IPS-18a (cell line): ENCODE measurements at regions not wholly inside any gene's neighbourhood (a gene's known extent, or its start where the extent isn't known, plus 50 kb on each side); places are given as distances from the start of the nearest gene placed in this dataset.
"Not testable (repeated sequence)": the region's sequence is repeated elsewhere in the genome, so short reads cannot be mapped to it uniquely, and the experiment has no call there.

Source experiments
- H3K27ac ChIP-seq: one replicate; pipeline ENCODE4 v1.5.1; 2013; ENCODE audit warnings: low read length
- H3K27me3 ChIP-seq: one replicate; pipeline ENCODE4 v1.6.1; 2013; ENCODE audit warnings: mild to moderate bottlenecking, low read length; ENCODE audit not compliant: control insufficient read depth, insufficient read depth
- H3K36me3 ChIP-seq: one replicate; pipeline ENCODE4 v1.6.1; 2013; ENCODE audit warnings: low read depth, low read length; ENCODE audit not compliant: control insufficient read depth
- H3K4me1 ChIP-seq: one replicate; pipeline ENCODE4 v1.6.1; 2013; ENCODE audit warnings: low read depth, low read length; ENCODE audit not compliant: control insufficient read depth
- H3K4me3 ChIP-seq: one replicate; pipeline ENCODE4 v1.5.1; 2013; ENCODE audit warnings: low read length
- H3K9ac ChIP-seq: one replicate; pipeline ENCODE4 v1.6.1; 2013; ENCODE audit warnings: mild to moderate bottlenecking, low read length, moderate library complexity
- H3K9me3 ChIP-seq: one replicate; pipeline ENCODE4 v1.6.1; 2013; ENCODE audit warnings: low read depth, low read length; ENCODE audit not compliant: control insufficient read depth

DNA sequence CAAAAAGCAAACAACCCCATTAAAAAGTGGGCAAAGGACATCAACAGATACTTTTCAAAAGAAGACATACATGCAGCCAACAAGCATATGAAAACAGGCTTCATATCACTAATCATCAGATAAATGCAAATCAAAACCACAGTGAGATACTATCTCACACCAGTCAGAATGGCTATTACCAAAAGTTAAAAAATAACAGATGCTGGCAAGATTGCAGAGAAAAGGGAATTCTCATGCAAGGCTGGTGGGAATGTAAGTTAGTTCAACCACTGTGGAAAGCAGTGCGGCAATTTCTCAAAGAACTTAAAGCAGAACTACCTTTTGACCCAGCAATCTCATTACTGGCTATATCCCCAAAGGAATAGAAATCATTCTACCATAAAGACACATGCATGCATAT is 260.8 kb downstream of the C11orf87 start:
- H3K9me3 ChIP-seq, H3K4me3 ChIP-seq, H3K27ac ChIP-seq, H3K9ac ChIP-seq, H3K27me3 ChIP-seq, H3K4me1 ChIP-seq, H3K36me3 ChIP-seq: not testable (repeated sequence)

DNA sequence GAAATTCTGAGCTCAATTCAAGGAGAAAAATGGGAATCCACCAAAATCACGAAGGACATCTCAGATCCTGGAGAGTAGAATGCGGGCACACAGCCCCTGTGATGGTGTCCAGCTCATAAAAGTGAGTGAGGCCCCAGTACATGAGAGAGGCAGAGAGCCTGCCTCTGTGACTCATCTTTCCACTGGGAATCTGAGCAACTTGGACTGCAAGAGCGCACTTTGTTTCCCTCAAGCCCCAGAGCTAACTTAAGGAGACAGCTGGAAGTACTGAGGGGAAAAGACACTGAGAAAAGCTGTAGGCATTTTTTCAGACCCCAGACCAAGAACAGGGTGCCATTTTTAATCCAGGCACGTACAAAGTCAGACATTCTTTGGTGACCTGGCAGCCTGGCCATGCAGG is 273.7 kb downstream of the C11orf87 start:
- H3K4me1 ChIP-seq: no peaks in the 10 kb centered on the region
- H3K27ac ChIP-seq: no peak overlapping the region
- no peaks in the 10 kb centered on the region for H3K36me3 ChIP-seq
- no peaks in the 10 kb centered on the region for H3K27me3 ChIP-seq
- no peak overlapping the region for H3K4me3 ChIP-seq
- no peak overlapping the region for H3K9ac ChIP-seq
- no peaks in the 10 kb centered on the region for H3K9me3 ChIP-seq

DNA sequence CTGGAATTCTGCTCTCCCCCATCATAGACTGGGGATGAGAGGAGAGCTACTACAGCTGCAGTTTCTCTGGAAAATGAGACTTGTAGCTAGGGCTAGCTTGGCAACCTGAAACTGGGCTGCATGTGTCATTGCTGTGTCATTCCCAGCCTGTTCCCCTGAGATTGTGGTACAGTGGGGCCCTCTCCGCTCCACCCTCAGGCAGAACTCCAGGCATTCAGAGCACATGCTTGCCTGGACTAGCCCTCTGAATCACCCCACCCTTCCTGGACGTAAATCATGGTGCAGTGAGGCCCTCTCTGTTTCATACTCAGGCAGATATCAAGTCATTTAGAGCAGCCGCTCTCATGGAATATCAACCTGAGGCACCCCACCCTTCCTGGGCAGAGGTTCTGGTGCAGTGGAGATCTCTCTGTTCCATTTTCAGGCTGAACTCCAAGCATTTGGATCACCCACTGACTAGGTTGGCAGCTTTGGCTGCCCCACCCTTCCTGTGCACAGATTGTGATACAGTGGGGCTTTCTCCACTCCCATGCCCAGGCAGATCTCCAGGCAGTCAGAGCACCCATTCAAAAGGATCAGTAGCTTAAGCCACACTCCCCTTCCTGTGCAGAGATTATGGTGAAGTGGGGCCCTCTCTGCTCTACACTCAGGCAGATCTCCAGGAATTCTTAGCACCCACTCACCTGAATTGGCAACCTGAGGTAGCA is 274.4 kb downstream of the C11orf87 start:
- H3K36me3 ChIP-seq: no peaks in the 10 kb centered on the region
- H3K9me3 ChIP-seq: no peaks in the 10 kb centered on the region
- no peak overlapping the region for H3K4me3 ChIP-seq
- H3K4me1 ChIP-seq: no peaks in the 10 kb centered on the region
- no peak overlapping the region for H3K27ac ChIP-seq
- no peaks in the 10 kb centered on the region for H3K27me3 ChIP-seq
- no peak overlapping the region for H3K9ac ChIP-seq

DNA sequence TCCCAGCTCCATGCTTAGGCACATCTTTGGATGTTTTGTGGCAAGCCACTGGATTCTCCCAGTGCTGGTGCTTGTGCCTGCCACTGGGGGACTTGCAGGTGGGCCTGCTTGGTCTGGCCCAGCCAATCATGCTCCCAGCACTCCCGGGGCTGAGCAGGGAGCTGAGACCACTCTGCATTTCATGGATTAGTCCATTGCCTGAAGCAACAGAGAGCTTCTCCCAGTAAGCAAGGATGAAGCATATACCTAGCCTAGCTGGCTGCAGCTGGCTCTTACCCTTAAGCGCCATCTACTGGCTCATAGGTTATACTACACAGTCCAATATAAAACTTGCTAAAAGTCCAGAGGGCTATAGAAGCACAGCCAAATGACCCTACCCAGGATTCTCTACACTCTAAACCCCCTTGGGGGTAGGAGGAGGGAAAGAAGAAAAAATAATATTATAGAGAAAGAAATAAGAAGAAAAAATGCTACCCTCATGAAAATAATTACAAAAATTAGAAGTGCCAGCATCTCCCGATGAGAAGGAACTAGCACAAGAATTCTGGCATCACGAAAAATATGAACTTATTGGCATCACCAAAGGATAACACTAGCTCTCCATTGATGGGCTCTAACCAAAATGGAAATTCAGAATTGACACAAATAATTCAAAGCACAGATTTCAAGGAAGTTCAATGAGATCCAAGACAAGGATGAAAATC is 275.3 kb downstream of the C11orf87 start:
- Histone ChIP-seq H3K9ac (no peak overlapping the region), H3K4me1 (no peaks in the 10 kb centered on the region), H3K9me3 (no peaks in the 10 kb centered on the region), H3K4me3 (no peak overlapping the region), H3K27ac (no peak overlapping the region), H3K27me3 (no peaks in the 10 kb centered on the region), H3K36me3 (no peaks in the 10 kb centered on the region)

DNA sequence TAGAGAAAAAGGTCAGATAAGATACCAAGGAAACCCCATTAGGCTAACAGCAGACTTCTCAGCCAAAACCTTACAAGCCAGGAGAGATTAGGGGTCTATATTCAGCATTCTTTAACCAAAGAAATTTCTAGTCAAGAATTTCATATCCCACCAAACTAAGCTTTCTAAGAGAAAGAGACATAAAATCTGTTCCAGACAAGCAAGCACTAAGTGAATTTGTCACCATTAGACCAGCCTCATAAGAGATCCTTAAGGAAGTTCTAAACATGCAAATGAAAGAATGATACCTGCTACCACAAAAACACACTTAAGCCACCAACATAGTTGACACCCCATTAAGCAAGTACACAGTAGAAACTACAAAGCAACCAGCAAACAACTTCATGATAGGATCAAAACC is 276.2 kb downstream of the C11orf87 start:
- Histone ChIP-seq H3K4me1 (no peaks in the 10 kb centered on the region), H3K36me3 (no peaks in the 10 kb centered on the region), H3K4me3 (no peak overlapping the region), H3K27ac (no peak overlapping the region), H3K27me3 (no peaks in the 10 kb centered on the region), H3K9ac (no peak overlapping the region), H3K9me3 (no peaks in the 10 kb centered on the region)

DNA sequence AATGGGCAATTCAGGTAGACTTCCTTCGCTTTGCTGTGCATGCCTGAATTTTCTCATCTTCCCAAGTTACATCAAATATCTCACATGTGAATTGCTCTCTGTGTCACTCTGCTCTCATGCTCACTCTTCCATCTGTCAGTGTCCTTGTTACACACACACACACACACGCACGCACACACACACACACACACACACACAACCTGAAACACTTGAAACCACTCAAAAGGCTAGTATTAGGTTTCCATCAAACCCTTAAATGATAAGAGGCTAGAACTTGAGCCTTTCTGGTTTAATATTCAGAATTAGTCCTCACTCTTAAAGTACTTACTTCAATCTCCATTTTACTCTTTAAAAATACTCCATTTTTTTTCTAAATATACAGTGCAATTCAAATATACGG is 282.4 kb downstream of the C11orf87 start:
- Histone ChIP-seq H3K9me3 (no peaks in the 10 kb centered on the region), H3K4me1 (no peaks in the 10 kb centered on the region), H3K27ac (no peak overlapping the region), H3K27me3 (no peaks in the 10 kb centered on the region), H3K36me3 (no peaks in the 10 kb centered on the region), H3K4me3 (no peak overlapping the region), H3K9ac (no peak overlapping the region)

DNA sequence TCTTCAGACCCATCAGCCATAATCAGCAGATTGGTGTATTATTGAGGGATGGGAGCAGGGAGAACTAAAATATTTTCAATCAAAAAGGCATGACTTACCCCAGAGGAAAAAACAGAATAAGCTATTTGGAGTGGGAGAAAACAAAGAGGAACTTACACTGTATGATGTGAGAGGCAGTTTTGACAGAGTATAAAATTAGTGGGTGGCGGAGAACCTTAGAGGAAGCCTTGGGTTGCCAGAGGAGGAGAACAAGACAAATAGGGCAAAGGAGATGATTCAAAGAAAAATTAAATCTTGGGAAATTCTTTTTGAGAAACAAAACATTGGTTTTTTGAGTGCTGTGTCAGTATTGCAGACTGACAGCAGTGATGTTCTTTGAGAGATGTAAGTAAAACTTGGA is 285.0 kb downstream of the C11orf87 start:
- Histone ChIP-seq H3K36me3 (no peaks in the 10 kb centered on the region), H3K27ac (no peak overlapping the region), H3K27me3 (no peaks in the 10 kb centered on the region), H3K4me3 (no peak overlapping the region), H3K4me1 (no peaks in the 10 kb centered on the region), H3K9ac (no peak overlapping the region), H3K9me3 (no peaks in the 10 kb centered on the region)

DNA sequence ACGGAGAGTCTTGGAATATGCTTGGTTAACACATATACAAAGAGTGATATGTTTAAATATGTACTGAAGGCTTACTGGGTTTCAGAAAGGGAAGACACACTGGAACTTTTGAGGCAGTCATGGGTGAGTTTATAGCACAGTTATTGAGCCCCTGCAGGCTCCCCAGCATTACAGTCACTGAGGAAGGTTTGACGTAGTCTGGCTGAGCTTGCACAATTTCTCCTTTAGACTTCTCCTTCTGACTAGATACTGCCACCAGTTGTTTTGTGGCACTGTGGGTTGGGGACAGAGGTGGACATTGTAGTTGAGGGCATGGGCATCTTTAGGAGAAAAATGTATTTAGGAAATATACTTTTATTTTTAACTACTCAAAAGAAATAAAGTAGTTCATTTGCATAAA is 285.4 kb downstream of the C11orf87 start:
- no peaks in the 10 kb centered on the region for H3K9me3 ChIP-seq
- no peak overlapping the region for H3K4me3 ChIP-seq
- no peaks in the 10 kb centered on the region for H3K36me3 ChIP-seq
- no peak overlapping the region for H3K9ac ChIP-seq
- no peak overlapping the region for H3K27ac ChIP-seq
- H3K27me3 ChIP-seq: no peaks in the 10 kb centered on the region
- H3K4me1 ChIP-seq: no peaks in the 10 kb centered on the region

DNA sequence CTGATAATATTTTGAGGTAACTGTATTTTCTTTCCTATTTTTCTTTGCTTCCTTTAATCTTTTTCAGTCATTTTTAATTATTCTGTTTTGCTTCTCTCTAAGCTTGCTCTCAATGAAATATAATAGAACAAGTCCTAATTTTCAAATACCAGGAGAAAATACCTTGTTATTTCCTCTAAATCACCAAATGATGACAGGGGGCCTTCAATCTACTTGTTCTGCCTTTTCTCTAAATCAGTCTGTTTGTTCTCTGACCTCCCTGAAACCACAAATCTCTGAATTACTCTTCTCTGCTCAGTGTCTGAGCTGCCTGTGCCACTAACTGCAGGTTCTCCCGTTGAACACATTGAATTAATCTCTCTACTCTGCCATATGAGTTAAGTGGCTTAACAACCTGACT is 286.2 kb downstream of the C11orf87 start:
- Histone ChIP-seq H3K36me3 (no peaks in the 10 kb centered on the region), H3K27ac (no peak overlapping the region), H3K4me1 (no peaks in the 10 kb centered on the region), H3K4me3 (no peak overlapping the region), H3K9me3 (no peaks in the 10 kb centered on the region), H3K27me3 (no peaks in the 10 kb centered on the region), H3K9ac (no peak overlapping the region)

DNA sequence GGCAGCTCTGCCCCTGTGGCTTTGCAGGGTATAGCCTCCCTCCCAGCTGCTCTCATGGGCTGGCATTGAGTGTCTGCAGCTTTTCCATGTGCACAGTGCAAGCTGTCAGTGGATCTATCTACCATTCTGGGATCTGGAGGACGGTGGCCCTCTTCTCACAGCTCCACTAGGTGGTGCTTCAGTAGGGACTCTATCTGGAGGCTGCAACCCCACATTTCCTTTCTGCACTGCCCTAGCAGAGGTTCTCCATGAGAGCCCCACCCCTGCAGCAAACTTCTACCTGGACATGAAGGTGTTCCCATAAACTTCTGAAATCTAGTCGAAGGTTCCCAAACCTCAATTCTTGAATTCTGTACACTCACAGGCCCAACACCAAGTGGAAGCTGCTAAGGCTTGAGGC is 292.5 kb downstream of the C11orf87 start:
- H3K9ac ChIP-seq, H3K9me3 ChIP-seq, H3K36me3 ChIP-seq, H3K27ac ChIP-seq, H3K4me3 ChIP-seq, H3K27me3 ChIP-seq, H3K4me1 ChIP-seq: not testable (repeated sequence)

DNA sequence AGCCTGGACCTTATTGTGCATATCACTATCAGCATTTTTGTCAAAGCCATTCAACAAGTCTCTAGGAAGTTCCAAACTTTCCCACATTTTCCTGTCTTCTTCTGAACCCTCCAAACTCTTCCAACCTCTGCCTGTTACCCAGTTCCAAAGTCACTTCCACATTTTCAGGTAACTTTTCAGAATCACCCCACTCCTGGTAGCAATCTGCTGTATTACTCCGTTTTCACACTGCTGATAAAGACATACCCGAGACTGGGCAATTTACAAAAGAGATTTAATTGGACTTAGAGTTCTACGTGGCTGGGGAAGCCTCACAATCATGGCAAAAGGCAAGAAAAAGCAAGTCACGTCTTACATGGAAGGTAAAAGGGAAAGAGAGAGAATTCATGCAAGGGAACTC is 293.4 kb downstream of the C11orf87 start:
- H3K4me3 ChIP-seq, H3K9ac ChIP-seq, H3K36me3 ChIP-seq, H3K4me1 ChIP-seq, H3K9me3 ChIP-seq, H3K27ac ChIP-seq, H3K27me3 ChIP-seq: not testable (repeated sequence)

DNA sequence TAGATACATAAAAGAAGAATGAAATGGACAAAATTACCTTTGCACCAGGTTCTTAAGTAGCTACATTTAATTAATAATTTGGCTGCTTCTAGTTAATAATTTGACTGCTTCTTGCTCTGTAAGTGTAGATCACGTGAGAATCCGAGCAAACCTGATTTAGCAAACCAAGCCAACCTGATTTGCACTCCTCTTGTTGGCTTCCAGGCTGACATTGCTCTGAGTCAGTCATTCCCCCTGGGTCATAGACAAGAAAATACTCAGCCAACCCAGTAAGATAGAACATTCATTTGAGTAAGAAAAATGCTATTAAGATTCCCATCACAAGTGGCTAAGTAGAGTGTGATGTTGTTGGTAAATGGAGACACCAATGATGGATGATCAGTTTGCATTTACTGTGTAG is 304.1 kb downstream of the C11orf87 start:
- no peaks in the 10 kb centered on the region for H3K9me3 ChIP-seq
- H3K4me3 ChIP-seq: no peak overlapping the region
- no peak overlapping the region for H3K9ac ChIP-seq
- H3K4me1 ChIP-seq: no peaks in the 10 kb centered on the region
- no peak overlapping the region for H3K27ac ChIP-seq
- H3K27me3 ChIP-seq: no peaks in the 10 kb centered on the region
- H3K36me3 ChIP-seq: no peaks in the 10 kb centered on the region
